OCI-M1 (cell line): ENCODE measurements at regions not wholly inside any gene's neighbourhood (a gene's known extent, or its start where the extent isn't known, plus 50 kb on each side); places are given as distances from the start of the nearest gene placed in this dataset.

ENCODE experiments used
- DNase-seq: peaks from one replicate; lab custom pipeline; 2025; lab: John Stamatoyannopoulos, UW

DNA sequence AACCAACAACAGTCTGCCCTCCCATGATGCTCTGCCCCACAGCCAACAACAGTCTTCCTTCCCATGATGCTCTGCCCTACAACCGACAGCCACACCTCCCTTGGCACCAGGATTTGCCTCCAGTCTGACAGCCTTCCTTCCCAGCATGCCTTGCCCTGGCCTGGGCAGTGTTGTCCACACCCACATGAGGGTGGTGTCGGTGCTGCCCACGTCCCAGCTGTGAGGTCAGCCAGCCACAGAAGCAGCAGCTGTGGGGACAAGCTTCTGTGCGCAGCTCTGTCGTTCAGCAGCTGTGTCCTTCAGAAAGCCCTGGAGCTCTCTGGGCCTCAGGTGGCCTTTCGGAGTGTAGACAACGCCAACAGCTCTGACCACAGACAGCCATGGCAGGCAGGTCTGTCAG lies 1378.9 kb downstream of the BRD1 start:
- no peak for DNase-seq

DNA sequence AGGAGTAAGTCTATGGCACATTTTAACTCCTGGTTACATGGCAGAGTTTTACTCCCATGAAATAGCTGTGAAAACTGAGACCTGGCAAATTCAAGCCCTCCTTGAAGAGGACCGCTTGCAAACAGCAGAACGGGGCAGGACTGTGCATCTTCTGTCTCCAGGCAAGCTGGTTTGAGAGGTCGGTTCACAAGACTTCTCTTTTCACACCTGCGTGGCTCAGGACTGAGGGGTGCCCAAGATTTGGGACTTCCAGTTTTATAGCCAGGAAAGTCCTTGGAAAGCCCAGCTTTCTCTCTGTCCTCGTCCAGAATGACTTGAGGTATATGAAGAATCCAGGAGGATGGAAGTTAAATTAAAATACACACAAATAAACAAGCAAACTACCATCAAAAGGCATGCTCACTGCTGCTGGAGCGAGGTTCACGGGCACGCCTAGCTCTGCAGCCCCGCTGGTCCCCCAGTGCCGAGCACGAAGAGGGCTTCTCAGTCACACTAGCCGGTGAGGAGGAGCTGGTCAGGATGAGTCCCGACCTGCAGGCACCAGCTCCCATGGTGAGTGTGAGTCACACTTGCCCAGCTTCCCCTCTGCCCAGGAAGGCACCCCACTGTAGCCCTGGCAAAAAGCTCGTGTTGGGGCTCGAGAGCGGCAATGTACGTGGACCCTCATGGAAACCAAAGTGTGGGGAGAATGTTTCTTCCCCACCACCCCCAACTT lies 1382.4 kb downstream of the BRD1 start:
- no peak for DNase-seq

GRCh38 chr22:48444320-48445112 lies 1383.2 kb downstream of the BRD1 start:
- no peak for DNase-seq

GRCh38 chr22:48443680-48444079 lies 1384.0 kb downstream of the BRD1 start:
- no peak for DNase-seq

- no peak for DNase-seq
Observed at GRCh38 chr22:48442663-48443062, 1385.0 kb downstream of the BRD1 start.

- DNase-seq, result no peak
Observed at GRCh38 chr22:48441553-48441850, 1386.2 kb downstream of the BRD1 start.

GRCh38 chr22:48440673-48441552 lies 1386.8 kb downstream of the BRD1 start:
- DNase-seq, result no peak

GRCh38 chr22:48440176-48440575 lies 1387.5 kb downstream of the BRD1 start:
- DNase-seq, result no peak

DNA sequence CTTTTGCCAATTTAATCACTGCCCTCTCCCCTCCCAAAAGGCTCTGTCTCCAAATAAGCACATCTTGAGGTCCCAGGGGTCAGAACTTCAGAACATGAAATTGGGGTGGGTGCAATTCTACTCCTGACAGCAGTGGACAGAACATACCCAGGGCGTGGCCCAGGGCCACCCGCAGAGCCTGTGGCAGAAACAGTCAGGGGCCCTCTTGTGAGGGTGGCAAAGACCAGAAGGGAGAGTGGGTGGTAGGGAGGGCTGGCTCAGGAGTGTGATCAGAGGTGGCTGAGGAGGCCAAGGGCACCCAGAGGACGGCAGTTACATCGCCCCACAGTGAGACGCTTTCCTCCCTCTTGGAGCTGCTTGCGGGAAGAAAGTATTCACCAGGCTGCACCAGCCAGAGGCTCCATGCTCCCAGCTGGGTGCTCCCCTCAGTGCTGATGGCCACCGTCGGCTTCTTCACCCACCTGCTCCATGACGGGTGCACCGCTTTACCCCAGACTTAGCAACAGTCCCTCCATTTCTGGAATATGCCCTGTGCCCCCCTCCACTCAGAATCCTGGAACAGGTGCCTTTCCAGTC lies 1388.0 kb downstream of the BRD1 start:
- DNase-seq, result no peak

- DNase-seq, result no peak
Observed at GRCh38 chr22:48438800-48439559, 1388.7 kb downstream of the BRD1 start.

GRCh38 chr22:48438096-48438495 lies 1389.6 kb downstream of the BRD1 start:
- DNase-seq, result no peak

- no peak for DNase-seq
Observed at GRCh38 chr22:48436201-48436931, 1391.3 kb downstream of the BRD1 start.

DNA sequence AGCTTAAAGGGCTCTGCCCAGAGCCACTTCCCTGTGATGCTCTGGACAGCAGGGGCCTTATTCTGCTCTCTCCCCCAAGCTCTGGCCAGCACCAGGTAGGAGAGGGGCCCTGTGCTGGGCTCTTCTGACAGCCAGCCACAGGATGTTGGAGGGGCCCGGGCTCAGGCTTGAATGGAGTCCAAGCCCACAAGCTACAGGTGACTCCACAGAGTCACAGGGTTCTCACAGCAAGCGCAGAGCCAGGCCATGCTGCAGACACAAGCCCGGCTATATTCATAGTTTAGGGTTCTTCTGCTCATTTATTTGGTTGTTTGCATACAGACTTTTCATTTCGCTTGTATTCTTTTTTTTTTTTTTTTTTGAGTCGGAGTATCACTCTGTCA lies 1392.8 kb downstream of the BRD1 start:
- no peak for DNase-seq

DNA sequence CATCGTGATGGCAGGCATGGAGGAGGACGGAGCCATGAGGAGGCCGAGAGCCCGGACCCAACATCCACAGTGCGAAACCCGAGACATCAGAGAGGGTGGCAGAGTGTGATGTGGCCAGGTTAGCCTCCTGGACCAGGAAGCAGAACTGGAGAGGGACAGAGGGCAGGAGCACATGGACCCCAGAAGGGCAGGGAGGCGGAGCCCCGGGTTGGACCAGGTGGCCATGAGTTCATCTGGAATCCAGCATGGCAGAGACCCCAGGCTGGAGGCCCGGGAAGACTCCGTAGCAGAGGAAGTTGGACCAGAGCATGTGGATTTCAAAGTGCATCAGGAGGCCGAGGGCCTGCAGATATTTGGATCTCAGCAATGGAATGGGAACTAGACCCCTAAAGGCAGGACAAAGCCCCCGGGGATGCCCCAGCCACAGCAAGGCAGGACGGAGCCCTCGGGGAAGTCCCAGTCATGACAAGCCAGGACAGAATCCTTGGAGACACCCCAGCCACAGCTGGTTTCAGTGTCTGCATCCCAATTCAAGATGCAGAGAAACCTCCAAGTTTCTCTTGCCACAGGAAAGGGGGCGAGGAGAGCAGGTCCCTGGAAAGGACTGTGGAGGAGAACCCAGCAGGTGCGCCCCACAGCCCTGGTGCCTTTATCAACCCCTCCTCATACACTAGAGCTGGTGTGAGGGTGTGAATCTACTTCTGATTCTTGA lies 1393.4 kb downstream of the BRD1 start:
- DNase-seq, result no peak

DNA sequence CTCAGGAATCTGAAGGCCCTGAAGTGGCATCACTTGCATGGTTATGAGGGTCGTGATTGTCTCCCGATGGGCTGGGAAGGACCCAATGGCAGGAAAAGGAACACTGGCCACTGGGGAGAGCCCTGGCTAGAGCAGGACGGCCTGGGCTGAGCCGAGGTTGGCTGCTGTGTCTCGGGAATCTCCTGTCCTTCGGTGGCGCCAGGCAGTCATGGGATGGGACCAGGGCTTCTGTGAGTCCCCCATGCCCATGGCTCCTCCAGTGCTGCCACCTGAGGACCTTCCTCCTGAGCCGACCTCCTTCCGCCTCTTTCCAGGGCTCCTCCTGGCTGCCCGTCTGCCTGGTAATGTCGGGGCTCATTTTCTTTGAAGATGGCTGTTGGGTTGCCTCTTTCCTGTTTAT lies 1394.0 kb downstream of the BRD1 start:
- DNase-seq, result no peak

- DNase-seq, result no peak
Observed at GRCh38 chr22:48432781-48433518, 1394.7 kb downstream of the BRD1 start.

DNA sequence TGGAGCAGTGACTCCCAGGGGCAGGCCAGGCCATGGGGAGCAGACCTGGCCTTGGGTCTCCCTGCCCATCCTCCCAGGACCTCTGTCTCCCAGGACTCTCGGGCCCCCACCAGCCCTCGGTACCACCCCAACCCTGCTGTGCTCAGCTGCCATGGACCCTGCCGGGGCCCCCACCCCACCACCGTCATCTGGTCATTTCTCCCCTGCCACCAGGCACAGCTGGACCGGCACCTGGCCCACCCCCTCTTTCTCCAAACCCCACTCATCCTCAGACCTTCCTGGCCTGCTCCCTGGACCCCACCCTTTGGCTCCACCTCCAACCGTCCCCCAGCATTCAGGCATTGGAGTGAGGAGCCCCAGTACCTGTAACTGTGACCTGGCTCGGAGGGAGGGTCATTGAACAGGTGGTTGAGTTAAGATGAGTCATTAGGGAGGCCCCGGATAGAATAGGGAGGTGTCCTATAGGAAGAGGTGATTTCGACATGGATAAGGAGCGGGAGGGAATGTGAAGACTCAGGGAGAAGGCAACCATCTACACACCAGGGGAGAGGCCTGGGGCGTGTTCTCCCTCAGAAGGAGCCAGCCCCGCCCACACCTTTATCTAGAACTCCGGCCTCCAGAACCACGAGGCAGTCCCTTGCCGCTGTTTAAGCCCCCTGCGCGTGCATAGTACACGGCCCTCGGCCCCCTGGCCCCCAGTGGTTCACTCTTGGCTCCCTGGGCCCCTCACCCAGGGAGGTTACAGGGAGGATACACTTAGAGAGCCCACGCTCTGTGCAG lies 1395.9 kb downstream of the BRD1 start:
- DNase-seq, result no peak

DNA sequence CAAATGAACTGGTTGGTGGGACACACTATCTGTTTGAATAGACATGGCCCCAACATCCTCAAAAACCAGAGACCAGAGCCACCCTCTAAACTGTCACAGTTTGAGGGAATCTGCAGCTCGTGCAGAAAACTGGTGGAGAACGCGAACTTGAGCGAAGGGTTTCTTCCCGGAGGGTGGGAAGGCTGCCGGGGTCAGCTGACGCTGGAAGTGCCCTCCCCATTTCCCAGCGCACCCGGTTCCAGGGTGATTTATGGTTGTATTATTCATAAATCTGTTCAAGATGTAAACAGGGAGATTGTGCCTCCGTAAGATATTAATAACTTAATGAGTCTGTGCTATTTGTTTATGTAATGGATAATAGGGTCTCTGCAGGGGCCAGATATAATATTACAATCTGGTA lies 1396.7 kb downstream of the BRD1 start:
- DNase-seq, result no peak
